Retinal pigment epithelial cell (primary cell): ENCODE measurements at regions not wholly inside any gene's neighbourhood (a gene's known extent, or its start where the extent isn't known, plus 50 kb on each side); places are given as distances from the start of the nearest gene placed in this dataset.

Experiments
- DNase-seq: peaks from one replicate; pipeline ENCODE4 v3.0.0-alpha.2; 2010; ENCODE audit warnings: low read depth
- H3K4me3 ChIP-seq: 2 replicates; pipeline ENCODE4 v1.5.1; 2011; ENCODE audit warnings: mild to moderate bottlenecking, low read length, control low read depth, moderate library complexity
- TF ChIP-seq, protein P1 (sequence below): conservative IDR thresholded peaks from 2 replicates; pipeline ENCODE4 v1.5.1; 2011; ENCODE audit warnings: low read depth, low read length, control low read depth, inconsistent platforms

DNA sequence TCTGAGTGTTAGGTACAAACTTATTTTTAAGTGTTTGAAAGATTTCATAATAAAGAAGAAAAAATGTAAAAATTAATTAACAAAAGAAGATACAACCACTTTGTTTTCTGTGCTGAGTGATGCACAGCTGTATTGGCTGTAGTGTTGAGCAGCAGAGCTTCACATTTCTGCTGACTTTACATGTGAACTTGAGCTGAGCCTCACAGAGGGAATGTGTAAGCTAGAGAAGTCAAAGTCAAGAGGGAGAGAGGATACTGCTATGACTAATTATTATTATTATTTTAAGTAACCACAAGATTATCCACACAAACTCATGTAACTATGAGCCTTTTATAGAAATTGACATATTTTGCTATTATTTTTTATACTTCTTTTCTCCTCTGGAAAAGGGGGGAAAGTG, 159.1 kb upstream of the ZSWIM2 start:
- peak; percentile 31 for DNase-seq
- TF ChIP-seq, protein P1, sequence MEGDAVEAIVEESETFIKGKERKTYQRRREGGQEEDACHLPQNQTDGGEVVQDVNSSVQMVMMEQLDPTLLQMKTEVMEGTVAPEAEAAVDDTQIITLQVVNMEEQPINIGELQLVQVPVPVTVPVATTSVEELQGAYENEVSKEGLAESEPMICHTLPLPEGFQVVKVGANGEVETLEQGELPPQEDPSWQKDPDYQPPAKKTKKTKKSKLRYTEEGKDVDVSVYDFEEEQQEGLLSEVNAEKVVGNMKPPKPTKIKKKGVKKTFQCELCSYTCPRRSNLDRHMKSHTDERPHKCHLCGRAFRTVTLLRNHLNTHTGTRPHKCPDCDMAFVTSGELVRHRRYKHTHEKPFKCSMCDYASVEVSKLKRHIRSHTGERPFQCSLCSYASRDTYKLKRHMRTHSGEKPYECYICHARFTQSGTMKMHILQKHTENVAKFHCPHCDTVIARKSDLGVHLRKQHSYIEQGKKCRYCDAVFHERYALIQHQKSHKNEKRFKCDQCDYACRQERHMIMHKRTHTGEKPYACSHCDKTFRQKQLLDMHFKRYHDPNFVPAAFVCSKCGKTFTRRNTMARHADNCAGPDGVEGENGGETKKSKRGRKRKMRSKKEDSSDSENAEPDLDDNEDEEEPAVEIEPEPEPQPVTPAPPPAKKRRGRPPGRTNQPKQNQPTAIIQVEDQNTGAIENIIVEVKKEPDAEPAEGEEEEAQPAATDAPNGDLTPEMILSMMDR = no peak
- no peak overlapping the region for H3K4me3 ChIP-seq

DNA sequence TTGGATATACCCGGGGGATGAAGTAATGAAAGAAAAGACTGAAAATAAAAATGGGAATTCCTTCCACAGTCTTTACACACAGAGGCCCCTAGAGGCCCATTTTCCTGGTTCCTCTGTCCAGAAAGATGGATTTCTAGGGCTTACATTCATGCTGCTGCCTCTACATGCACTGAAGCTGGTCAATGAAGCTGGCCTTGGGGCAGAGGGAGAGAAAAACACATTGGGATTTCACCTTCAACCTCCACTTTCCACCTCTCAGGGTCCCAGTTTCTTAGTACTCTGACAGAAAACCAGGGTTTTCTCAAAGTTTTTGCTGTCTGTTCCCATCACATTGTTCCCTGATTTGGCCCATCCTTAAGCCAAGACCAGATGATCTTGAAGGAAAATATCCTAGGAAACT, 154.6 kb upstream of the ZSWIM2 start:
- no peak for DNase-seq
- TF ChIP-seq, protein P1 = no peak

DNA sequence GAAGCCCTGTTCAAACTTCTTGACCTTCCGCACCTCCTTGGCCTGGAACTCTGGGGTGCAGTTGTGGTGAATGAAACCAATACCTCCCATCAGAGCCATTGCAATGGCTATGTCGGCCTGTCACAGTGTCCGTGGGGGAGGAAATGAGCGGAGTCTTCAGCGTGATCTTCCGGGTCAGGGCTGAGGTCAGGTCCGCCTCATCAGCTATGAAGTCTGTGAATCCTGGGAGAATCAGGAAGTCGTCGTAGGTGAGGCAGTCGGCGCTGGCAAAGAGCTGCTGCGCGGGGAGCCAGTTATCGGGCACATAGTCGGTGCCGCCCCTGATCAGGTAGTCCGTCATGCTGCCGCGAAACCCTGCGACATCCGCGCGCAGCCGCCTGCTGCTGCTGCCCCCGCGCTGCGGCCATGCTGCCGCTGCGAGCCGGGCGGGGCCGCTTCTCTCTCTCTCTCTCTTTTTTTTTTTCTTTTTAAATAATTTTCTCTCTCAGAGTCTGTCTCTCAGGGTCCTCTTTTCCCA, 154.1 kb upstream of the ZSWIM2 start:
- DNase-seq = no peak
- H3K4me3 ChIP-seq = no peak overlapping the region
- TF ChIP-seq, protein P1 = no peak

More for the DNA sequence above, 154.6 kb upstream of the ZSWIM2 start:
- H3K4me3 ChIP-seq = no peak overlapping the region

DNA sequence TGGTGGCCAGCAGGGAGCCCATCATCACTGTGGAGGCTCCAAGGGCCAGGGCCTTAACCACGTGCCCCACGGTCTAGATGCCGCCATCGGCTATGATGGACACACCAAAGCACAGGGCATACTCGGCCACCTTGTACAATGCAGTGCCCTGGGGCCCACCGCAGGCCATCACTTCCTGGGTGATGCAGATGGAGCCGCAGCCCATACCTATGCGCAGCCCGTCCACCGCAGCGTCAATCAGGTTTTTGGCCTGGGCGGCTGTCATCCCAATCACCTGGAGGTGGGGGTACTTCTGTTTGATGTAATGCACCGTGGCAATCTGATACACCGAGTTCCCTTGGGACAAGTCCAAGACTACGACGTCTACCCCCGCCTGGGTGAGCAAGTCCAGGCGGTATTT, 153.3 kb upstream of the ZSWIM2 start:
- TF ChIP-seq, protein P1 = no peak
- no peak overlapping the region for H3K4me3 ChIP-seq
- DNase-seq = no peak

DNA sequence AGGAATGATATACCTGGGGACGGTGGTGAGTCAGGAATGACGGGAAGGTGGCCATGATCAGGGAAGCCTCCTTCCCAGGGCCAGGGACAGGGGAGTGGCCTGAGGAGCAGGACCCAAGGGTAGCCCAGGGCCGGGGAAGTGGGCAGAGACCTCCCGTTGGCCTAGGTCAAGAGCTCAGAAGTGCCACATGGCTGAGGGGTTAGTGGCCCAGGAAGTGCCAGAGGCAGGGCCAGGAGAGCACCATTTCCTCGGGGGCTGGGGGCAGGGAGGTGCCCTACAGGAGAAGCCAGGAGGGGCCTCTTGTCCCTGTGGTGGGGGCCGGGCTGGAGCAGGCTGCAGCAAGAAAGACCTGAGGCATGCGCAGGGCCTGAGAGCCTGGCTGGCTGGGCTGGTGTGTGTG, 152.3 kb upstream of the ZSWIM2 start:
- H3K4me3 ChIP-seq = no peak overlapping the region
- no peak for DNase-seq
- TF ChIP-seq, protein P1 = no peak

DNA sequence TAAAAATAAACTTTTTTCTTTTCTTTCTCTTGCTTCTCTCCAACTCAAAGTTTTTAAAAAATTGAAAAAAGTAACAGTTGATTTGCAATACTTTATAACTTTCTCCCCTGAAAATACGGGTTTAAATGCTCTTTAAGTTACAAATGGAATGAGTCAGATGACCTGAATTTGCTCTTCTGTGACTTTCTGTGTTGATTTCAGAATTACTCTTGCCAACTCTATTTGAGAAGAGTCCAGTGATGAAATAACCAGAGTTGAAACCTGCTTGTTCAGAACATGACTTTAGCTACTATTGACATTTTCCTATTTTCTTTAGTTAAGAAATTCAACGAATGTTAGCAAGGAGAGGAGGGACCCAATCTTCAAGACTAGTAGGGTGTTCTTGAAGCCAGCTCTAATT, 146.1 kb upstream of the ZSWIM2 start:
- TF ChIP-seq, protein P1 = no peak
- H3K4me3 ChIP-seq = no peak overlapping the region
- no peak for DNase-seq

DNA sequence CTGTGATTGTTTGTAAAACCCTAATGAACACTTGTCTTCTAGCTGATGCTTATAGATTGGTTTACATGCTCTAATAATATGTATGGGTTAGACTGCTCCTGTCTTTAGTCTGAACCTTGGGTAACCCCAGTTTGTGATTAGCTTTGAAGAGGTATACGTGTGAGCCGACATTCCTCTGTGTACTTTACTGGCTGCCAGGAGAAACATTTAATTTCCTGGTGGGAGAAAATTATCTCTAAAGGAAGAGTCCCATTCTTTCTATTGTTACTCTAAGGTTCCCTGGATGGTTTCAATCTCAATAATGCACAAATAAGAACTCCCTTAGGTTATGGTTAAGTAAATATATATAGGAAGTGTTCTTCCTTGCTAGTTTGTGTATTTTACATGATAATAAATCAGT, 143.6 kb upstream of the ZSWIM2 start:
- TF ChIP-seq, protein P1 = no peak
- H3K4me3 ChIP-seq = no peak overlapping the region
- no peak for DNase-seq
